ENCODE measurements at regions not wholly inside any gene's neighbourhood (a gene's known extent, or its start where the extent isn't known, plus 50 kb on each side); places are given as distances from the start of the nearest gene placed in this dataset.

DNA sequence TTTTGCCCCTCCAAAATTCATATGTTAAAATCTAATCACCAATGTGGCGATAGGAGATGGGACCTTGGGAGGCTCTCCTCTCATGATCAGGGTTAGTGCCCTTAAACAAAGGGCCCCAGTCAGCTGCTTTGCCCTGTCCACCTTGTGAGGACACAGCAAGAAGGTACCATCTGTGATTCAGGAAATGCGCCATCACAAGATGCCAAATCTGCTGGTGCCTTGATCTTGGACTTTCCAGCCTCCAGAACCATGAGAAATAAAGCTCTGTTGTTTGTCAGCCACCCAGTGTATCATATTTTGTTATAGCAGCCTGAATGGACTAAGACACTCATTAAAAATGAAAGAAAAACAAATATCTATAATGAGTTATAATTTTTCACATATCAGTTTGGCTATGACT is 63.0 kb upstream of the NKD1 start:
- Histone ChIP-seq H3K27me3 (no peaks in the 10 kb centered on the region), H3K36me3 (no peaks in the 10 kb centered on the region), H3K4me1 (no peaks in the 10 kb centered on the region), H3K27ac (no peak overlapping the region), H3K9me3 (no peaks in the 10 kb centered on the region), H3K4me3 (no peak overlapping the region)
- no peak for TF ChIP-seq POLR2A (IDR thresholded peaks at IDR 0.05)
- no peak for ATAC-seq
- intact Hi-C loops (cut with DNase I) = no loop called here
- DNase-seq = peak in 1 of 3 donors; percentile 12
- WGBS (ENCODE audit: insufficient coverage, low coverage, low lambda C conversion rate, missing lambda C conversion rate) = 94% methylated on average over 2 of the region's 2 CpGs

DNA sequence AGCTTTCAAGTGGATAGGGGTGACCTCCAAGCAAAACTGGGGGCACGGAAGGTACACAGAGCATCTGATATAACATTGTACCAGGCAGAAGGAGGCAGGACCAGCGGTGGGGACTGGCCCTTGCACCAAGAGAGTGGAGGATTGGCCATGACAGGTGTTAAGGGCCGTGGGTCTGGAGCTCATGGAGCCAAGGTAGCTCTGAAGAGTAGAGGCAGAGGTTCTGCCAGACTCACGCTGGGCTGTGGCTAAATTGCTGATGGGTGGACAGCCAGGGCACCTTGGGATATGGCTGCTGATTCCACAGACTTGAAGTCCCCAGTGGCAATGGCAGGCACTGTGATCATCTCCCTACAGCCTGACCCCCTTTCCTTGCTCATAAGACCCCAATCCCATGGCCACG is 65.9 kb upstream of the NKD1 start:
- intact Hi-C loops (cut with DNase I) = no loop called here
- no peaks in the 10 kb centered on the region for H3K36me3 ChIP-seq
- no peak overlapping the region for H3K27ac ChIP-seq
- TF ChIP-seq, protein P1, sequence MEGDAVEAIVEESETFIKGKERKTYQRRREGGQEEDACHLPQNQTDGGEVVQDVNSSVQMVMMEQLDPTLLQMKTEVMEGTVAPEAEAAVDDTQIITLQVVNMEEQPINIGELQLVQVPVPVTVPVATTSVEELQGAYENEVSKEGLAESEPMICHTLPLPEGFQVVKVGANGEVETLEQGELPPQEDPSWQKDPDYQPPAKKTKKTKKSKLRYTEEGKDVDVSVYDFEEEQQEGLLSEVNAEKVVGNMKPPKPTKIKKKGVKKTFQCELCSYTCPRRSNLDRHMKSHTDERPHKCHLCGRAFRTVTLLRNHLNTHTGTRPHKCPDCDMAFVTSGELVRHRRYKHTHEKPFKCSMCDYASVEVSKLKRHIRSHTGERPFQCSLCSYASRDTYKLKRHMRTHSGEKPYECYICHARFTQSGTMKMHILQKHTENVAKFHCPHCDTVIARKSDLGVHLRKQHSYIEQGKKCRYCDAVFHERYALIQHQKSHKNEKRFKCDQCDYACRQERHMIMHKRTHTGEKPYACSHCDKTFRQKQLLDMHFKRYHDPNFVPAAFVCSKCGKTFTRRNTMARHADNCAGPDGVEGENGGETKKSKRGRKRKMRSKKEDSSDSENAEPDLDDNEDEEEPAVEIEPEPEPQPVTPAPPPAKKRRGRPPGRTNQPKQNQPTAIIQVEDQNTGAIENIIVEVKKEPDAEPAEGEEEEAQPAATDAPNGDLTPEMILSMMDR (IDR thresholded peaks at IDR 0.05) = no peak
- TF ChIP-seq POLR2A (IDR thresholded peaks at IDR 0.05) = no peak
- no peaks in the 10 kb centered on the region for H3K9me3 ChIP-seq
- DNase-seq (no peak), ATAC-seq (no peak)
- H3K4me3 ChIP-seq = no peak overlapping the region
- H3K4me1 ChIP-seq = no peaks in the 10 kb centered on the region
- no peaks in the 10 kb centered on the region for H3K27me3 ChIP-seq
- 17% methylated on average over 1 of the region's 5 CpGs for WGBS (ENCODE audit: insufficient coverage, low coverage, low lambda C conversion rate, missing lambda C conversion rate)

DNA sequence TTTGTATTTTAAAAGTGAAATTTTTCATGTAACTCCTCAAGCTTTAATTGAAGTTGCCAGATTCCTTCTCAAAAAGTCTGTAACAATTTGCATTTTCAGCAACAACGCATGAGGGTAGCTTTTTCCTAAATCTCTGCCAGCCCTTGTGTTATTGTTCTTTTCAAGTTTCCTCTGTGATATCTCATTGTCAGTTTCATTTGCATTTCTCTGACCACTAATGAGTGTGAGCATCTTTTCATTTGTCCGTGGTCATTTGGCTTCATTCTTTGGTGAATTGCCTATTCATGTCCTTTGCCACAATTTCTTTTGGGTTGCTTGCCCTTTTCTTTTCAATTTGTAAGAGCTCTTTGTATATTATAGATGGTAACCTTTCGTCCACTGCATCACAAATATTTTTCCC is 68.0 kb upstream of the NKD1 start:
- WGBS (ENCODE audit: insufficient coverage, low coverage, low lambda C conversion rate, missing lambda C conversion rate) = 65% methylated on average over 3 of the region's 3 CpGs
- Histone ChIP-seq H3K27ac (no peak overlapping the region), H3K4me1 (no peaks in the 10 kb centered on the region), H3K4me3 (no peak overlapping the region), H3K9me3 (no peaks in the 10 kb centered on the region), H3K27me3 (no peaks in the 10 kb centered on the region), H3K36me3 (no peaks in the 10 kb centered on the region)
- TF ChIP-seq, protein P1 (IDR thresholded peaks at IDR 0.05) = no peak
- no peak for TF ChIP-seq POLR2A (IDR thresholded peaks at IDR 0.05)
- ATAC-seq (no peak), DNase-seq (no peak)
- intact Hi-C loops (cut with DNase I) = no loop called here

DNA sequence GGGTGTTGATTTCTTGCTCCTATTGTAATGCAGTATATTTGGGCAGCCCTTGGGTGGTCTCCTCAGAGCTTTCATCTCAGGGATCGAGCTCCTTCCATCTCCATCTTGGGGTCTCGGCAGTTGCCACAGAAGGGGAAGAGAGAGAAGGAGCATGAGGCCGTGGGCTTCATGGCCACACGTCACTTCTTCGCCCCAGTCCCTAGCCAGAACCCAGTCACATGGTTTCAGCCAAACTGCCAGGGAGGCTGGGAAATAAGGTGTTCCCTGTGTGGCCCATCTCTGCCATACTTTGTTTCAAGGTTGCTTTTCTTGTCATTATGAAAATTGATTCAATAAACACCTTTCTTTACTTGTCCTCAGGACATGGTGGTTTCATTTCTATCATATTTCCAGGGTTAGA is 68.4 kb upstream of the NKD1 start:
- Histone ChIP-seq H3K4me1 (no peaks in the 10 kb centered on the region), H3K27ac (no peak overlapping the region), H3K27me3 (no peaks in the 10 kb centered on the region), H3K4me3 (no peak overlapping the region), H3K36me3 (no peaks in the 10 kb centered on the region), H3K9me3 (no peaks in the 10 kb centered on the region)
- intact Hi-C loops (cut with DNase I) = no loop called here
- no peak for ATAC-seq
- no peak for DNase-seq
- 29% methylated on average over 1 of the region's 5 CpGs for WGBS (ENCODE audit: insufficient coverage, low coverage, low lambda C conversion rate, missing lambda C conversion rate)
- TF ChIP-seq, protein P1 (IDR thresholded peaks at IDR 0.05) = no peak
- no peak for TF ChIP-seq POLR2A (IDR thresholded peaks at IDR 0.05)

DNA sequence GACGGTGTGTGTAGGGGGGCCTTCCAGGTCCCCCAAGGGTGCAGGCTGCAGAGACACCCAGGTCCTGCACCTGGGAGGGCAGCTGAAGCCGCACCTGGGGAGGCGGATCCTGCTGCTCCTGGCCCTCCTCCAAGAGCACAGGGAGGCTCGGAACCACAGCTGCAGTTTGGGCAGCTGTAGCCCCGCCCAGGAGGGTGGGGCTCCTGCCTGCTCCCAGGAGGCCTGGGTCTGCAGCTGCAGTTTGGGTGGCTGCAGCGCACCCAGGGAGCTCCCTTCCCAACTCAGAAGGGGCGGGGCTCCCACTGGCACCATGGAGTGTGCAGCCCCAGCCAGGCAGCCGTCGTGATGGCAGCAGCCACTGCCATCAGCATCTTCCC is 69.4 kb upstream of the NKD1 start:
- no peak for TF ChIP-seq POLR2A (IDR thresholded peaks at IDR 0.05)
- TF ChIP-seq, protein P1 (IDR thresholded peaks at IDR 0.05) = no peak

More for the DNA sequence above, 69.4 kb upstream of the NKD1 start:
- 93% methylated on average over 2 of the region's 9 CpGs for WGBS (ENCODE audit: insufficient coverage, low coverage, low lambda C conversion rate, missing lambda C conversion rate)
- ATAC-seq (no peak), DNase-seq (no peak)
- H3K36me3 ChIP-seq = no peaks in the 10 kb centered on the region
- no peaks in the 10 kb centered on the region for H3K4me1 ChIP-seq
- no peak overlapping the region for H3K27ac ChIP-seq
- intact Hi-C loops (cut with DNase I) = no loop called here
- no peaks in the 10 kb centered on the region for H3K9me3 ChIP-seq
- no peak overlapping the region for H3K4me3 ChIP-seq
- no peaks in the 10 kb centered on the region for H3K27me3 ChIP-seq
